ENCODE measurements at regions not wholly inside any gene's neighbourhood (a gene's known extent, or its start where the extent isn't known, plus 50 kb on each side); places are given as distances from the start of the nearest gene placed in this dataset.

DNA sequence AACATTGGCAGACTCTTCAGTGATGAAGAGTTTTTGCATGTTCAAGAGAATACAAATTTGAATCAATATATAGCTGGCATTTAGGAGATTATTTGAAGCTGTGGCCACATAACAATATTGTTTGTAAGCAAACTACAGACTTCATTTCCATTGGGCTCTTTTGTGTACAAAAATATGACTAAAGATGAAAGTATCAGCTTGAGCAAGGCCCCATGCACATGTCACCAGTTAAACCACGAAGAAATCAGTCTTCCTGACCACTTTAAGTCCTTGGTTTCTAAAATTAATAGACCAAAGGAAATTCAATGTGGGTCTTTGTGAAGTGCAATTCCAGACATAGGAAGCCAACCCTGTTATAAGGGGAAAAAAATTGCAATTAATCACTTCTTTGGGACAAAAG, 1664.6 kb upstream of the ADGRL3 start:
- no peak for TF ChIP-seq POLR2AphosphoS5 (IDR thresholded peaks at IDR 0.05; ENCODE audit: insufficient read depth, low read depth, low read length)
- TF ChIP-seq, protein P1, sequence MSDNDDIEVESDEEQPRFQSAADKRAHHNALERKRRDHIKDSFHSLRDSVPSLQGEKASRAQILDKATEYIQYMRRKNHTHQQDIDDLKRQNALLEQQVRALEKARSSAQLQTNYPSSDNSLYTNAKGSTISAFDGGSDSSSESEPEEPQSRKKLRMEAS (IDR thresholded peaks at IDR 0.05; ENCODE audit: insufficient read depth, insufficient read length) = no peak
- TF ChIP-seq POLR2A (IDR thresholded peaks at IDR 0.05; ENCODE audit: low read depth, low read length) = no peak
- TF ChIP-seq EZH2 (IDR thresholded peaks at IDR 0.05; ENCODE audit: borderline replicate concordance, low read depth, low read length, severe bottlenecking) = no peak
- TF ChIP-seq, protein P2, sequence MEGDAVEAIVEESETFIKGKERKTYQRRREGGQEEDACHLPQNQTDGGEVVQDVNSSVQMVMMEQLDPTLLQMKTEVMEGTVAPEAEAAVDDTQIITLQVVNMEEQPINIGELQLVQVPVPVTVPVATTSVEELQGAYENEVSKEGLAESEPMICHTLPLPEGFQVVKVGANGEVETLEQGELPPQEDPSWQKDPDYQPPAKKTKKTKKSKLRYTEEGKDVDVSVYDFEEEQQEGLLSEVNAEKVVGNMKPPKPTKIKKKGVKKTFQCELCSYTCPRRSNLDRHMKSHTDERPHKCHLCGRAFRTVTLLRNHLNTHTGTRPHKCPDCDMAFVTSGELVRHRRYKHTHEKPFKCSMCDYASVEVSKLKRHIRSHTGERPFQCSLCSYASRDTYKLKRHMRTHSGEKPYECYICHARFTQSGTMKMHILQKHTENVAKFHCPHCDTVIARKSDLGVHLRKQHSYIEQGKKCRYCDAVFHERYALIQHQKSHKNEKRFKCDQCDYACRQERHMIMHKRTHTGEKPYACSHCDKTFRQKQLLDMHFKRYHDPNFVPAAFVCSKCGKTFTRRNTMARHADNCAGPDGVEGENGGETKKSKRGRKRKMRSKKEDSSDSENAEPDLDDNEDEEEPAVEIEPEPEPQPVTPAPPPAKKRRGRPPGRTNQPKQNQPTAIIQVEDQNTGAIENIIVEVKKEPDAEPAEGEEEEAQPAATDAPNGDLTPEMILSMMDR (IDR thresholded peaks at IDR 0.05; ENCODE audit: extremely low read depth in 1 of 2, insufficient read depth in 1 of 2, low read depth in 1 of 2, low read length in 2 of 2) = no peak
- TF ChIP-seq FOS (IDR thresholded peaks at IDR 0.05; ENCODE audit: borderline replicate concordance, insufficient read depth, low read length) = no peak
- no peak for TF ChIP-seq MYC (IDR thresholded peaks at IDR 0.05; ENCODE audit: low read depth, low read length)
- TF ChIP-seq GATA2 (IDR thresholded peaks at IDR 0.05; ENCODE audit: insufficient read depth, insufficient read length, low read depth, low read length) = no peak
- TF ChIP-seq JUN (IDR thresholded peaks at IDR 0.05; ENCODE audit: borderline replicate concordance, insufficient read depth, insufficient read length, low read depth) = no peak
